Left ventricle myocardium inferior (tissue), 1 donor: ENCODE measurements at regions not wholly inside any gene's neighbourhood (a gene's known extent, or its start where the extent isn't known, plus 50 kb on each side); places are given as distances from the start of the nearest gene placed in this dataset.

Experiments used
- DNase-seq: peaks from one replicate; pipeline ENCODE4 v3.0.0-alpha.2; 2020
- H3K27ac ChIP-seq: fragments of 200-600 bp; replicated peaks from 2 replicates; pipeline ENCODE4 v1.8.0; 2021
- H3K27me3 ChIP-seq: fragments of 200-600 bp; 2 replicates; pipeline ENCODE4 v1.8.0; 2021; ENCODE audit warnings: low read depth
- H3K36me3 ChIP-seq: fragments of 200-600 bp; 2 replicates; pipeline ENCODE4 v1.8.0; 2021
- H3K4me1 ChIP-seq: fragments of 200-600 bp; 2 replicates; pipeline ENCODE4 v1.8.0; 2021
- H3K4me3 ChIP-seq: fragments of 200-600 bp; 2 replicates; pipeline ENCODE4 v1.8.0; 2021; ENCODE audit warnings: mild to moderate bottlenecking, moderate library complexity
- H3K9me3 ChIP-seq: fragments of 200-600 bp; replicated peaks from 2 replicates; pipeline ENCODE4 v1.8.0; 2021
- intact Hi-C: fragments of 100-400 bp; cut with micrococcal nuclease; formaldehyde crosslinking; loops from one replicate; pipeline ENCODE4 v1.11.0; 2022
- TF ChIP-seq, protein P1 (sequence below): fragments of 200-600 bp; IDR thresholded peaks from 2 replicates; pipeline ENCODE4 v1.8.0; 2021; ENCODE audit warnings: antibody characterized with exemption, mild to moderate bottlenecking, borderline replicate concordance
- donor health status: DM: no; HTN: yes; CAD: no; lungs with severe emphysema.

GRCh38 chr1:29469457-29469856, 233.1 kb downstream of the PTPRU start:
- DNase-seq = peak; percentile 26
- peaks cover 77% of the 10 kb centered on the region for H3K27me3 ChIP-seq
- no peak overlapping the region for H3K27ac ChIP-seq
- H3K36me3 ChIP-seq = no peaks in the 10 kb centered on the region
- no peak overlapping the region for H3K4me3 ChIP-seq
- no peaks in the 10 kb centered on the region for H3K4me1 ChIP-seq
- peaks cover 20% of the 10 kb centered on the region for H3K9me3 ChIP-seq
- intact Hi-C loops = no loop called here
- TF ChIP-seq, protein P1, sequence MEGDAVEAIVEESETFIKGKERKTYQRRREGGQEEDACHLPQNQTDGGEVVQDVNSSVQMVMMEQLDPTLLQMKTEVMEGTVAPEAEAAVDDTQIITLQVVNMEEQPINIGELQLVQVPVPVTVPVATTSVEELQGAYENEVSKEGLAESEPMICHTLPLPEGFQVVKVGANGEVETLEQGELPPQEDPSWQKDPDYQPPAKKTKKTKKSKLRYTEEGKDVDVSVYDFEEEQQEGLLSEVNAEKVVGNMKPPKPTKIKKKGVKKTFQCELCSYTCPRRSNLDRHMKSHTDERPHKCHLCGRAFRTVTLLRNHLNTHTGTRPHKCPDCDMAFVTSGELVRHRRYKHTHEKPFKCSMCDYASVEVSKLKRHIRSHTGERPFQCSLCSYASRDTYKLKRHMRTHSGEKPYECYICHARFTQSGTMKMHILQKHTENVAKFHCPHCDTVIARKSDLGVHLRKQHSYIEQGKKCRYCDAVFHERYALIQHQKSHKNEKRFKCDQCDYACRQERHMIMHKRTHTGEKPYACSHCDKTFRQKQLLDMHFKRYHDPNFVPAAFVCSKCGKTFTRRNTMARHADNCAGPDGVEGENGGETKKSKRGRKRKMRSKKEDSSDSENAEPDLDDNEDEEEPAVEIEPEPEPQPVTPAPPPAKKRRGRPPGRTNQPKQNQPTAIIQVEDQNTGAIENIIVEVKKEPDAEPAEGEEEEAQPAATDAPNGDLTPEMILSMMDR = no peak

DNA sequence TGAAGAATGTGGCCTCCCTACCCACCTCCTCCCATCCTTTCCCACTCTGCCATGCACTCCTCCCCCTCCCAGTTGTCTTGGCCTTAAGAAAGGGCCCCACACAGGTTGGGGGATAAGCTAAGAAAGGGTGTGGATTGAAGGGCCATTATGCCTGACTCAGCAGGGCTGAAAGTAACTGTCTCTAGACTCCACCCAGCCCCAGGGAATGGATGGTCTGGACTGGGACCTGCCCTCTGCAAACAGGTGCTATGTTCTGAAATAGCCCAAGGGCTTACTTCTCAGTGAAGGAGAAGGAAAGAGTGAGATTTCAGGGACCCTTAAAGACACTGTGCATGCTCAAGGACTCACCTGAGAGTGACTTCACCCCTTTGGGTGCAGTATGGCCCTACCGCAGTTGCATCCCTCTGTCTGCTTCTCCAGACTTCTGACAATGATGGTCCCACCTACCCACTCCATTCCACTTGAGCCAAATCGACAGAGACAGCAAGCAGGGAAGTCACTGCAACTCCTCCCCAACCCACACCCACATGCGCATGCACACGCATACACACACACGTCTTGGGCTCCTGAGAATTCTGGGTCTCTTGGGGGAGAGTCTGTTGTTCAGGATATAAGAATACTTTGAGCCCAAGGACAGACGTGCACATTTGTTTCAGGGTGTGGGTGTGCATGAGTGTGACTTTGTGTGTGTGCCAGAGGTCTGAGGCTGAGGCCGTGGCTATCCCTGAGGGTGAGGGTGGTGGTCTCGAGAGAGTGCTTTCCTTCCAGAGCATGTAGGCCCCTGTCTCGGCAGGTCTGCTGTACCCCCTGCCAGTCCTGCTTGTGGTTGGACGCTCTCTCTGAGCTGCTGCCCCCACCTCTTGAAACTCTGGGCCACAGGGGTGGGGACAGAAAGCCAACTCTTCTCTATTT, 231.9 kb downstream of the PTPRU start:
- peaks cover 65% of the 10 kb centered on the region for H3K27me3 ChIP-seq
- H3K4me3 ChIP-seq = no peak overlapping the region
- no peaks in the 10 kb centered on the region for H3K36me3 ChIP-seq
- TF ChIP-seq, protein P1 = no peak
- no peaks in the 10 kb centered on the region for H3K4me1 ChIP-seq
- intact Hi-C loops = no loop called here
- no peak overlapping the region for H3K27ac ChIP-seq
- H3K9me3 ChIP-seq = peaks cover 28% of the 10 kb centered on the region
- DNase-seq = no peak

DNA sequence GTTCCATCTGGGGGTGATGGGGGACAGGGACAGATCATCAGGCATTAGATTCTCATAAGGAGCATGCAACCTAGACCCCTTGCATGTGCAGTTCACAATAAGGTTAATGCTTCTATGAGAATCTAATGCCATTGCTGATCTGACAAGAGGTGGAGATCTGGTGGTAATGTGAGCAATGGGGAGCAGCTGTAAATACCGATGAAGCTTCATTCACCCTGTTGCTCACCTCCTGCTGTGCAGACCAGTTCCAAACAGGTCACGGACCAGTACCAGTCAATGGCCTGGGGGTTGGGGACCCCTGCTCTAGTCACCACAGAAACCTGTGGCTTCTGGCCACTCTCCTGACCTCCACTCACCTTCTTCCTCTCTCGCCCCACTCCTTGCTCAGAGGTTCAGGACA, 229.9 kb downstream of the PTPRU start:
- peaks cover 65% of the 10 kb centered on the region for H3K27me3 ChIP-seq
- H3K4me1 ChIP-seq = no peaks in the 10 kb centered on the region
- TF ChIP-seq, protein P1 = no peak
- no peak for DNase-seq
- no peak overlapping the region for H3K27ac ChIP-seq
- no peak overlapping the region for H3K4me3 ChIP-seq
- no peaks in the 10 kb centered on the region for H3K36me3 ChIP-seq
- H3K9me3 ChIP-seq = peaks cover 28% of the 10 kb centered on the region
- intact Hi-C loops = no loop called here

GRCh38 chr1:29465755-29466154, 229.4 kb downstream of the PTPRU start:
- TF ChIP-seq, protein P1 = no peak
- no peak overlapping the region for H3K27ac ChIP-seq

DNA sequence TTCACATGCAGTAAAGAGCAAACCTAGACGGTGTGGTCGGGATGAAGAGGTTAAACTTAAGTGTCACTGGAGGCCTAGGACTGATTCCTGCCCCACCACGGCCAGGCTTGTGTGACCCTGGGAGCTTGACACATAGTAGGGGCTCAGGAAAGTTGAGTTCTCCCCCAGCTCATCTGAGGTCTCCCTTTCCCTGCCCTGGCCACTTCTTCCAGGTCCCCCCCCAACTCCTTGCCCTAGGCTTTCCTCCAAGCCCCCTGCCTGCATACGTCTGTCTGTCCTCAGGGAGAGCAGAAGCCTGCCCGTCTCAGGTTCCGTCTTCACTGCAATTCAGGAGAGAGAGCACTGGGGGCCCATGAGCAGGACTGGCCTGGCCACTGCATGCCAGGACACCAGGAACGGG, 225.8 kb downstream of the PTPRU start:
- Histone ChIP-seq H3K4me3 (no peak overlapping the region), H3K27ac (no peak overlapping the region), H3K36me3 (no peaks in the 10 kb centered on the region), H3K9me3 (peaks cover 28% of the 10 kb centered on the region), H3K27me3 (peaks cover 62% of the 10 kb centered on the region), H3K4me1 (no peaks in the 10 kb centered on the region)
- no peak for DNase-seq
- TF ChIP-seq, protein P1 = no peak
- intact Hi-C loops = no loop called here

More at GRCh38 chr1:29465755-29466154, 229.4 kb downstream of the PTPRU start:
- intact Hi-C loops = no loop called here
- no peak for DNase-seq
- H3K27me3 ChIP-seq = peaks cover 65% of the 10 kb centered on the region
- no peaks in the 10 kb centered on the region for H3K36me3 ChIP-seq
- H3K4me3 ChIP-seq = no peak overlapping the region
- peaks cover 28% of the 10 kb centered on the region for H3K9me3 ChIP-seq
- no peaks in the 10 kb centered on the region for H3K4me1 ChIP-seq
